Thyroid gland (tissue), 4 donors: ENCODE measurements at regions not wholly inside any gene's neighbourhood (a gene's known extent, or its start where the extent isn't known, plus 50 kb on each side); places are given as distances from the start of the nearest gene placed in this dataset.

Experiments used
- CTCF ChIP-seq, 6 experiments: fragments of 200-600 bp in 3 of 6; fragments of 450-650 bp in 3 of 6; sonication (generic) in 3 of 6; IDR thresholded peaks; one replicate each; pipeline ENCODE4 v1.5.1; 2016 to 2019; ENCODE audit warnings: antibody characterized with exemption in 6 of 6, mild to moderate bottlenecking in 2 of 6, inconsistent platforms in 1 of 6, moderate library complexity in 1 of 6
- POLR2A ChIP-seq, 2 donors: fragments of 450-650 bp; IDR thresholded peaks; one replicate each; pipeline ENCODE4 v1.6.1; 2017; ENCODE audit warnings: antibody characterized with exemption in 2 of 2, mild to moderate bottlenecking in 2 of 2, moderate library complexity in 1 of 2

DNA sequence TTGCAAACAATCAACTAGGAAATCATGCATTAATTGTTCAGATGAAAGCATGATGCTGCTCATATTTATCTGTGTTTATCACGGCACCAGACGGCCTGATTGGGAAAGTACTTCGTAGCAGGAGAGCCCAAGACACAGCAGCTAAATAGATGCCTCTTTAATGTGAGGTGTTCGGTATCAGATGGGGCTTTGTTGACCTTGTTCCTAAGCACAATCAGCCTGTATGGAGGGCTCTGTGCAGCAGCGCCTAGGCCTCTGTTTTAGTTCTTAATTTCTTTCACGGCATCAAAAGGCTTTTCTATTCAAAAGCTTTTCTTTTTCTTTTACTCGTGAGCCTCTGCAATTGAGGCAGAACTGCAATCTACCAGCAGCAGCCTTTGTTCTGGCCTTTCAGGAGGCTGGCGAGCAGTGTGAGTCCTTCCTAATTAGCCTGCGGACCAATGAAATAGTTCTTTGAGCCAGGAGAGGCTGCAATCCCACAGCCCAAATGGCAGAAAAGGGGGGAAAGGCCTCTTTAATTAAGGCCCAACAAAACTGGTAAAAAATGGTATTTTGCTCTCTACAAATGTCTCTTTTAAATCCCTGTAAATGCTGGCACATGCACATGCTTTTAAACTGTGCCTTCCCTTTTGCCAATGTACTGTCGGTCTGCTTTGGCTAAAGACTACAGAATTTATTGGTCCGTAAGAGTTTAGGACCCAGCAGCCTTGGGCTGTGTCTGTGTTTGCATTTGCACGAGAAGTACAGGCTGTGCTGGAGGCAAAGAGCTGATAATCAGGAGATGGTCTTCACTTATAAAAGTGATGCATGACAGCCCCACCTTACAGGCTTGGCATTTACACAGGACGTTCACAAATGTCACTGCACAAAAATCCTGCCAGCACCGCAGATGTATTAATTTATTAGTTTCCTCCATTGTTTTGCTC is 159.6 kb downstream of the RND3 start:
- no peak for TF ChIP-seq CTCF (IDR thresholded peaks at IDR 0.05)
- TF ChIP-seq POLR2A (IDR thresholded peaks at IDR 0.05), result no peak
